ENCODE measurements at regions not wholly inside any gene's neighbourhood (a gene's known extent, or its start where the extent isn't known, plus 50 kb on each side); places are given as distances from the start of the nearest gene placed in this dataset.

DNA sequence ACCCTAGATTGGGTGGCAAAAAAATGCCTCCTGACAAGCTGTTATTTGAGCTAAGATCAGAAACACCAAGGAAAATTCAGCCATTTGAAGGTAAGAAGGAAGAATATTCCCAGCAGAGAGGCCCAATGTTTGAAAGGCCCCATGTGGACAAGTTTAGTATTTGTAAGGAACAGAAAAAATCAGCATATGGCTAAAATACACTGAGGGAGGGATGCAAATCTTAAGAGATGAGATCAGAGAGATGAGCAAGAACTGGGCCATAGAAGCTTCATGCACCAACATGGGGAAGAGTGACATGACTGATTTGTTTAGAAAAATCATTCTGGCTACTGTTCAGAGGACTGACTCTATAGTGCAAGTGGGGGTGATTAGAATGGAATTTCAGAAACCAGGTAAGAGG lies 496.8 kb upstream of the SOX5 start:
- TF ChIP-seq EZH2 (IDR thresholded peaks at IDR 0.05; ENCODE audit: insufficient read depth, low read length), result no peak
- TF ChIP-seq, protein P1, sequence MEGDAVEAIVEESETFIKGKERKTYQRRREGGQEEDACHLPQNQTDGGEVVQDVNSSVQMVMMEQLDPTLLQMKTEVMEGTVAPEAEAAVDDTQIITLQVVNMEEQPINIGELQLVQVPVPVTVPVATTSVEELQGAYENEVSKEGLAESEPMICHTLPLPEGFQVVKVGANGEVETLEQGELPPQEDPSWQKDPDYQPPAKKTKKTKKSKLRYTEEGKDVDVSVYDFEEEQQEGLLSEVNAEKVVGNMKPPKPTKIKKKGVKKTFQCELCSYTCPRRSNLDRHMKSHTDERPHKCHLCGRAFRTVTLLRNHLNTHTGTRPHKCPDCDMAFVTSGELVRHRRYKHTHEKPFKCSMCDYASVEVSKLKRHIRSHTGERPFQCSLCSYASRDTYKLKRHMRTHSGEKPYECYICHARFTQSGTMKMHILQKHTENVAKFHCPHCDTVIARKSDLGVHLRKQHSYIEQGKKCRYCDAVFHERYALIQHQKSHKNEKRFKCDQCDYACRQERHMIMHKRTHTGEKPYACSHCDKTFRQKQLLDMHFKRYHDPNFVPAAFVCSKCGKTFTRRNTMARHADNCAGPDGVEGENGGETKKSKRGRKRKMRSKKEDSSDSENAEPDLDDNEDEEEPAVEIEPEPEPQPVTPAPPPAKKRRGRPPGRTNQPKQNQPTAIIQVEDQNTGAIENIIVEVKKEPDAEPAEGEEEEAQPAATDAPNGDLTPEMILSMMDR (IDR thresholded peaks at IDR 0.05; ENCODE audit: insufficient read depth, low read depth, low read length), result no peak
- Mint-ChIP-seq H3K4me3 (ENCODE audit: unreplicated experiment) (no peak overlapping the region), H3K9me3 (ENCODE audit: unreplicated experiment) (no peaks in the 10 kb centered on the region), H3K4me1 (ENCODE audit: low read depth, unreplicated experiment) (no peaks in the 10 kb centered on the region), H3K27me3 (ENCODE audit: low read depth, unreplicated experiment) (no peaks in the 10 kb centered on the region), H3K36me3 (ENCODE audit: low read depth, unreplicated experiment) (no peaks in the 10 kb centered on the region), H3K27ac (ENCODE audit: unreplicated experiment) (no peak overlapping the region)
- H3K9ac ChIP-seq (ENCODE audit: low read length), result no peak overlapping the region
- no peaks in the 10 kb centered on the region for H4K20me1 ChIP-seq (ENCODE audit: insufficient read depth, low read length)
- no peaks in the 10 kb centered on the region for H3K79me2 ChIP-seq (ENCODE audit: insufficient read depth, low read length)
- no peak overlapping the region for H2AFZ ChIP-seq (ENCODE audit: low read depth, low read length)
- no peaks in the 10 kb centered on the region for H3K36me3 ChIP-seq (ENCODE audit: insufficient read depth, low read length)
- H3K4me2 ChIP-seq (ENCODE audit: low read length), result no peak overlapping the region
- no peak for DNase-seq (ENCODE audit: low read depth)
- no peak overlapping the region for H3K27ac ChIP-seq (ENCODE audit: low read depth, low read length)
- no peaks in the 10 kb centered on the region for H3K27me3 ChIP-seq (ENCODE audit: insufficient read depth, low read length)
- H3K9me3 ChIP-seq (ENCODE audit: insufficient read depth, low read depth, low read length), result no peaks in the 10 kb centered on the region
- H3K4me3 ChIP-seq (ENCODE audit: insufficient read depth, low read depth, low read length), result no peak overlapping the region
- FAIRE-seq, result no peak
- no peaks in the 10 kb centered on the region for H3K4me1 ChIP-seq (ENCODE audit: insufficient read depth, low read length)

DNA sequence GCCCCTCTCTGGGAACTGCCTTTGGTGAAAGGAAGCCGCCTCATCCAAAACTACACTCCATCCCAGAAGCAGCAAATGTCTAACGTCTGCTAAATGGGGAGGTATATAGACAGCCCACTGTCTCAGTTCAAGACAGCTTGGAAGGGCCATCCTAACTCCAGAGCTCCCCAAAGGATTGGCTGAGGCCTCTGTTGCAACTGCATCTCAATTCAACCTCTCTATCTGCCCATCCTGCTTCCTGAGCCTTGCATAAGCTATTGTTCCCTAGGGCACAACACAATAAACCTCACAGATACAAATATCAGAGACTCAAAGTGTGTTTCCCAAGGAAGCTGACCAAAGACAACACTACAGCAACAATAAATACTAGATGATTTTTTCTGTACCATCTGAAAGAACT lies 495.2 kb upstream of the SOX5 start:
- TF ChIP-seq EZH2 (IDR thresholded peaks at IDR 0.05; ENCODE audit: insufficient read depth, low read length), result no peak
- TF ChIP-seq, protein P1 (IDR thresholded peaks at IDR 0.05; ENCODE audit: insufficient read depth, low read depth, low read length), result no peak
- no peak for DNase-seq (ENCODE audit: low read depth)
- Mint-ChIP-seq H3K9me3 (ENCODE audit: unreplicated experiment) (no peaks in the 10 kb centered on the region), H3K36me3 (ENCODE audit: low read depth, unreplicated experiment) (no peaks in the 10 kb centered on the region), H3K27me3 (ENCODE audit: low read depth, unreplicated experiment) (no peaks in the 10 kb centered on the region), H3K4me3 (ENCODE audit: unreplicated experiment) (no peak overlapping the region), H3K4me1 (ENCODE audit: low read depth, unreplicated experiment) (no peaks in the 10 kb centered on the region), H3K27ac (ENCODE audit: unreplicated experiment) (no peak overlapping the region)
- Histone ChIP-seq H3K27ac (ENCODE audit: low read depth, low read length) (no peak overlapping the region), H3K27me3 (ENCODE audit: insufficient read depth, low read length) (no peaks in the 10 kb centered on the region), H3K79me2 (ENCODE audit: insufficient read depth, low read length) (no peaks in the 10 kb centered on the region), H3K4me3 (ENCODE audit: insufficient read depth, low read depth, low read length) (no peak overlapping the region), H4K20me1 (ENCODE audit: insufficient read depth, low read length) (no peaks in the 10 kb centered on the region), H3K9me3 (ENCODE audit: insufficient read depth, low read depth, low read length) (no peaks in the 10 kb centered on the region), H3K9ac (ENCODE audit: low read length) (no peak overlapping the region), H2AFZ (ENCODE audit: low read depth, low read length) (no peak overlapping the region), H3K36me3 (ENCODE audit: insufficient read depth, low read length) (no peaks in the 10 kb centered on the region), H3K4me1 (ENCODE audit: insufficient read depth, low read length) (no peaks in the 10 kb centered on the region), H3K4me2 (ENCODE audit: low read length) (no peak overlapping the region)
- FAIRE-seq, result no peak

DNA sequence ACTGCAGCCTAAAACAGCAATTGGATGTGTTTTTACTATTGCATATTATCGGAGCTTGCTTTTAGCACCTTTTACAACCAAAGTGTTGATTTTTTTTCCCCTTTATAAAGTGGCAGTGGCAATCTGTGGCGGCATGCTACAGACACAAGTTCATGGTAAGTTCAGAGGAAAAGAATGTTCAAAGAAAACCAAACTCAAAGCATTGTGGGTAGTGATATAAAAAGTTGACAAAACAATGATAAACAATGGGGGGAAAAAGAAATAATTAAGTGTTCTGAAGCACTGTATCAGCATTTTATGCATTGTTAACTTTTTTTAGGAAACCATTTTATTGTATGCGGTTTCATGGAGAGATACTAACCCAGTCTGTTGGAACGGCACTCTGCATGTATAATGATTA lies 492.0 kb upstream of the SOX5 start:
- no peaks in the 10 kb centered on the region for H4K20me1 ChIP-seq (ENCODE audit: insufficient read depth, low read length)
- no peak overlapping the region for H3K4me2 ChIP-seq (ENCODE audit: low read length)
- H3K36me3 ChIP-seq (ENCODE audit: insufficient read depth, low read length), result no peaks in the 10 kb centered on the region
- no peak overlapping the region for H3K27ac ChIP-seq (ENCODE audit: low read depth, low read length)
- H3K4me3 Mint-ChIP-seq (ENCODE audit: unreplicated experiment), result no peak overlapping the region
- no peak for FAIRE-seq
- no peak for DNase-seq (ENCODE audit: low read depth)
- H3K9me3 ChIP-seq (ENCODE audit: insufficient read depth, low read depth, low read length), result no peaks in the 10 kb centered on the region
- no peak overlapping the region for H3K9ac ChIP-seq (ENCODE audit: low read length)
- H3K27me3 Mint-ChIP-seq (ENCODE audit: low read depth, unreplicated experiment), result no peaks in the 10 kb centered on the region
- H3K4me1 Mint-ChIP-seq (ENCODE audit: low read depth, unreplicated experiment), result no peaks in the 10 kb centered on the region
- no peaks in the 10 kb centered on the region for H3K79me2 ChIP-seq (ENCODE audit: insufficient read depth, low read length)
- no peak overlapping the region for H3K4me3 ChIP-seq (ENCODE audit: insufficient read depth, low read depth, low read length)
- H3K9me3 Mint-ChIP-seq (ENCODE audit: unreplicated experiment), result no peaks in the 10 kb centered on the region
- no peaks in the 10 kb centered on the region for H3K27me3 ChIP-seq (ENCODE audit: insufficient read depth, low read length)
- no peaks in the 10 kb centered on the region for H3K36me3 Mint-ChIP-seq (ENCODE audit: low read depth, unreplicated experiment)
- TF ChIP-seq, protein P1 (IDR thresholded peaks at IDR 0.05; ENCODE audit: insufficient read depth, low read depth, low read length), result no peak
- no peak for TF ChIP-seq EZH2 (IDR thresholded peaks at IDR 0.05; ENCODE audit: insufficient read depth, low read length)
- no peak overlapping the region for H3K27ac Mint-ChIP-seq (ENCODE audit: unreplicated experiment)
- H2AFZ ChIP-seq (ENCODE audit: low read depth, low read length), result no peak overlapping the region
- H3K4me1 ChIP-seq (ENCODE audit: insufficient read depth, low read length), result no peaks in the 10 kb centered on the region
